ENCODE measurements at regions not wholly inside any gene's neighbourhood (a gene's known extent, or its start where the extent isn't known, plus 50 kb on each side); places are given as distances from the start of the nearest gene placed in this dataset.

- no peak overlapping the region for H3K4me3 ChIP-seq
- H3K9me3 ChIP-seq, result no peaks in the 10 kb centered on the region
- no peaks in the 10 kb centered on the region for H3K36me3 ChIP-seq
- H3K4me1 ChIP-seq, result peaks cover 8% of the 10 kb centered on the region
- DNase-seq (ENCODE audit: low spot score in 2 of 2), result no peak
- H3K27ac ChIP-seq, result no peak overlapping the region
- WGBS, result 53% methylated on average over 5 of the region's 5 CpGs
- TF ChIP-seq POLR2AphosphoS5 (IDR thresholded peaks at IDR 0.05), result no peak
- no peak for TF ChIP-seq POLR2A (IDR thresholded peaks at IDR 0.05)
- TF ChIP-seq EP300 (IDR thresholded peaks at IDR 0.05), result no peak
- TF ChIP-seq CTCF (IDR thresholded peaks at IDR 0.05), result no peak
- H3K27me3 ChIP-seq, result no peaks in the 10 kb centered on the region
Measured at GRCh38 chr2:45260946-45261345, 251.7 kb upstream of the SIX2 start.

- Histone ChIP-seq H3K9me3 (no peaks in the 10 kb centered on the region), H3K4me3 (no peak overlapping the region), H3K36me3 (no peaks in the 10 kb centered on the region), H3K27ac (no peak overlapping the region), H3K27me3 (no peaks in the 10 kb centered on the region), H3K4me1 (peaks cover 8% of the 10 kb centered on the region)
- 45% methylated on average over 8 of the region's 8 CpGs for WGBS
- TF ChIP-seq POLR2AphosphoS5 (IDR thresholded peaks at IDR 0.05), result no peak
- TF ChIP-seq EP300 (IDR thresholded peaks at IDR 0.05), result no peak
- no peak for TF ChIP-seq CTCF (IDR thresholded peaks at IDR 0.05)
- TF ChIP-seq POLR2A (IDR thresholded peaks at IDR 0.05), result no peak
- DNase-seq (ENCODE audit: low spot score in 2 of 2), result no peak
Measured at GRCh38 chr2:45259547-45260160, 250.4 kb upstream of the SIX2 start.

GRCh38 chr2:45259138-45259537 lies 249.9 kb upstream of the SIX2 start:
- Histone ChIP-seq H3K27ac (no peak overlapping the region), H3K36me3 (no peaks in the 10 kb centered on the region), H3K9me3 (no peaks in the 10 kb centered on the region), H3K27me3 (no peaks in the 10 kb centered on the region), H3K4me3 (no peak overlapping the region), H3K4me1 (peaks cover 8% of the 10 kb centered on the region)
- 39% methylated on average over 8 of the region's 8 CpGs for WGBS
- no peak for DNase-seq (ENCODE audit: low spot score in 2 of 2)
- TF ChIP-seq CTCF (IDR thresholded peaks at IDR 0.05), result no peak
- TF ChIP-seq EP300 (IDR thresholded peaks at IDR 0.05), result no peak
- TF ChIP-seq POLR2A (IDR thresholded peaks at IDR 0.05), result no peak

GRCh38 chr2:45258311-45258710 lies 249.1 kb upstream of the SIX2 start:
- H3K9me3 ChIP-seq, result no peaks in the 10 kb centered on the region
- H3K36me3 ChIP-seq, result no peaks in the 10 kb centered on the region
- no peak for DNase-seq (ENCODE audit: low spot score in 2 of 2)
- H3K4me1 ChIP-seq, result peaks cover 8% of the 10 kb centered on the region
- H3K27ac ChIP-seq, result no peak overlapping the region
- TF ChIP-seq POLR2A (IDR thresholded peaks at IDR 0.05), result no peak
- no peak for TF ChIP-seq POLR2AphosphoS5 (IDR thresholded peaks at IDR 0.05)
- no peak for TF ChIP-seq EP300 (IDR thresholded peaks at IDR 0.05)
- TF ChIP-seq CTCF (IDR thresholded peaks at IDR 0.05), result no peak
- H3K27me3 ChIP-seq, result no peaks in the 10 kb centered on the region
- no peak overlapping the region for H3K4me3 ChIP-seq
- WGBS, result 65% methylated on average over 6 of the region's 7 CpGs

DNA sequence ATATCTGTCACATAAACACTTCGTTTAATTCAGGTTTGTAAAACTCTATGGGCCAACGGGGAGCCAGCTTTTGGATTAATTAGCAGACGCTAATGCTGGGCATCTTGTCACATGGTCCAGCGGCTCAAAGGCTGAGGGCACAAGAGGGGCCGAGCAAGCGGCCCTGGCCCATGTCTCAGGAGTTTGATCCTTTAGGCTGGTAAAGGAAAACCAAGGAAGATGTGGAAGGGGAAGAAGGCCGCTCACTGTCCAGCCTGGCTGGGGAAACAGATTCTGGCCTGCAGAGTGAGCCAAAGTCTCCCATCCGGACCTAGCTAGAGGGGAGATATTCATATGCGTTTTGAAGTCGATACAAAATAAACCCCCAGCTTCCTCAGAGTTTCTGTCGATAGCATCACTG lies 248.6 kb upstream of the SIX2 start:
- no peak overlapping the region for H3K27ac ChIP-seq
- H3K9me3 ChIP-seq, result no peaks in the 10 kb centered on the region
- no peak for DNase-seq (ENCODE audit: low spot score in 2 of 2)
- H3K4me1 ChIP-seq, result peaks cover 8% of the 10 kb centered on the region
- H3K4me3 ChIP-seq, result no peak overlapping the region
- TF ChIP-seq POLR2AphosphoS5 (IDR thresholded peaks at IDR 0.05), result no peak
- no peak for TF ChIP-seq EP300 (IDR thresholded peaks at IDR 0.05)
- TF ChIP-seq CTCF (IDR thresholded peaks at IDR 0.05), result no peak
- TF ChIP-seq POLR2A (IDR thresholded peaks at IDR 0.05), result no peak
- 84% methylated on average over 11 of the region's 11 CpGs for WGBS
- no peaks in the 10 kb centered on the region for H3K36me3 ChIP-seq
- no peaks in the 10 kb centered on the region for H3K27me3 ChIP-seq

Measured in suprapubic skin (tissue), 4 donors.